PC-9 (cell line): ENCODE measurements at regions not wholly inside any gene's neighbourhood (a gene's known extent, or its start where the extent isn't known, plus 50 kb on each side); places are given as distances from the start of the nearest gene placed in this dataset.

ENCODE experiments used
- BruUV-seq: library from RNA; stranded (reverse); fragments of 400-500 nt; replicated peaks from 2 replicates; lab custom pipeline; 2021; lab: Mats Ljungman, UMichigan
- CTCF ChIA-PET: fragments of 300-600 bp; sonication (Branson Sonifier 250); formaldehyde crosslinking; loops from one replicate; lab custom pipeline; 2022; ENCODE audit warnings: antibody characterized with exemption; lab: Charles Lee
- POLR2A ChIA-PET: fragments of 300-600 bp; sonication (Branson Sonifier 250); formaldehyde crosslinking; loops from one replicate; lab custom pipeline; 2022; ENCODE audit warnings: antibody characterized with exemption; ENCODE audit not compliant: unreplicated experiment; lab: Charles Lee
- DNase-seq, 2 experiments: peaks; one replicate each; pipeline versions ENCODE4 v3.0.0 to v3.0.0-alpha.2; 2015 to 2022; ENCODE audit warnings: mixed read lengths in 1 of 2
- H2AFZ ChIP-seq: fragments of 200-600 bp; sonication (generic); 2 replicates; pipeline ENCODE4 v1.8.1; 2017; ENCODE audit warnings: antibody characterized with exemption
- H3F3A ChIP-seq: fragments of 200-600 bp; sonication (generic); 2 replicates; pipeline ENCODE4 v1.8.1; 2017; ENCODE audit warnings: antibody characterized with exemption, mild to moderate bottlenecking, low read depth; ENCODE audit not compliant: insufficient read depth
- H3K27ac ChIP-seq: fragments of 200-600 bp; sonication (generic); 2 replicates; pipeline ENCODE4 v1.6.1; 2016; ENCODE audit warnings: mixed run types
- H3K27me3 ChIP-seq: fragments of 200-600 bp; sonication (generic); 2 replicates; pipeline ENCODE4 v1.6.1; 2016; ENCODE audit warnings: low read depth, mixed run types; ENCODE audit not compliant: insufficient read depth
- H3K36me3 ChIP-seq: fragments of 200-600 bp; sonication (generic); 2 replicates; pipeline ENCODE4 v1.6.1; 2016; ENCODE audit warnings: low read depth, mixed run types
- H3K4me1 ChIP-seq: fragments of 200-600 bp; sonication (generic); replicated peaks from 2 replicates; pipeline ENCODE4 v1.6.1; 2016; ENCODE audit warnings: mixed run types; ENCODE audit not compliant: insufficient read depth
- H3K4me2 ChIP-seq: fragments of 200-600 bp; sonication (generic); 2 replicates; pipeline ENCODE4 v1.6.1; 2017; ENCODE audit warnings: mixed run types
- H3K4me3 ChIP-seq: fragments of 200-600 bp; sonication (generic); 2 replicates; pipeline ENCODE4 v1.6.1; 2016; ENCODE audit warnings: mixed run types
- H3K79me2 ChIP-seq: fragments of 200-600 bp; sonication (generic); 2 replicates; pipeline ENCODE4 v1.6.1; 2017; ENCODE audit warnings: low read depth, mixed run types
- H3K9me2 ChIP-seq: fragments of 200-600 bp; sonication (generic); 2 replicates; pipeline ENCODE4 v1.8.1; 2017; ENCODE audit warnings: mild to moderate bottlenecking; ENCODE audit not compliant: insufficient read depth
- H3K9me3 ChIP-seq: fragments of 200-600 bp; sonication (generic); 2 replicates; pipeline ENCODE4 v1.8.1; 2016; ENCODE audit warnings: low read depth; ENCODE audit not compliant: insufficient read depth
- H4K20me1 ChIP-seq: fragments of 200-600 bp; sonication (generic); 2 replicates; pipeline ENCODE4 v1.8.1; 2017; ENCODE audit not compliant: insufficient read depth
- CTCF ChIP-seq: fragments of 200-600 bp; sonication (generic); conservative IDR thresholded peaks from 2 replicates; pipeline ENCODE4 v1.6.1; 2017; ENCODE audit warnings: mixed run types, antibody characterized with exemption, mild to moderate bottlenecking, moderate library complexity
- EZH2 ChIP-seq: fragments of 200-600 bp; sonication (generic); IDR thresholded peaks from 2 replicates; pipeline ENCODE4 v1.8.0; 2017; ENCODE audit warnings: antibody characterized with exemption, low read depth
- intact Hi-C: fragments of 100-400 bp; cut with micrococcal nuclease; formaldehyde crosslinking; loops from one replicate; pipeline ENCODE4 v1.10.0; 2022; ENCODE audit not compliant: unreplicated experiment

GRCh38 chr2:196344397-196344796, 173.0 kb upstream of the STK17B start:
- Histone ChIP-seq H2AFZ (no peak overlapping the region), H3K27me3 (no peaks in the 10 kb centered on the region), H3K27ac (no peak overlapping the region), H3K4me3 (no peak overlapping the region), H4K20me1 (no peaks in the 10 kb centered on the region), H3K4me1 (no peaks in the 10 kb centered on the region), H3K79me2 (no peaks in the 10 kb centered on the region), H3K9me3 (no peaks in the 10 kb centered on the region), H3F3A (no peaks in the 10 kb centered on the region), H3K36me3 (no peaks in the 10 kb centered on the region), H3K4me2 (no peak overlapping the region), H3K9me2 (no peaks in the 10 kb centered on the region)
- no peak for DNase-seq
- CTCF ChIA-PET, result no interaction called here
- intact Hi-C loops, result no loop called here
- TF ChIP-seq EZH2 (no peak), CTCF (no peak)
- BruUV-seq, result no TSS peak
- POLR2A ChIA-PET, result no interaction called here

GRCh38 chr2:196353717-196354116, 182.3 kb upstream of the STK17B start:
- Histone ChIP-seq H3K9me3 (no peaks in the 10 kb centered on the region; the same call in 1 of the 2 replicates), H4K20me1 (no peaks in the 10 kb centered on the region), H3K79me2 (no peaks in the 10 kb centered on the region), H3K9me2 (no peaks in the 10 kb centered on the region), H3K4me3 (no peak overlapping the region), H3K4me1 (no peaks in the 10 kb centered on the region), H3K36me3 (no peaks in the 10 kb centered on the region), H3K4me2 (no peak overlapping the region), H2AFZ (no peak overlapping the region), H3K27ac (no peak overlapping the region), H3K27me3 (no peaks in the 10 kb centered on the region), H3F3A (no peaks in the 10 kb centered on the region)
- intact Hi-C loops, result no loop called here
- ChIA-PET CTCF (no interaction called here), POLR2A (no interaction called here)
- DNase-seq, result no peak
- no TSS peak for BruUV-seq
- TF ChIP-seq EZH2 (no peak), CTCF (no peak)

- Histone ChIP-seq H3K27me3 (no peaks in the 10 kb centered on the region), H3K4me2 (no peak overlapping the region), H3K36me3 (no peaks in the 10 kb centered on the region), H3K4me1 (no peaks in the 10 kb centered on the region), H2AFZ (no peak overlapping the region), H3K4me3 (no peak overlapping the region), H4K20me1 (no peaks in the 10 kb centered on the region), H3K27ac (no peak overlapping the region), H3K9me3 (no peaks in the 10 kb centered on the region; the same call in 1 of the 2 replicates), H3F3A (no peaks in the 10 kb centered on the region), H3K79me2 (no peaks in the 10 kb centered on the region), H3K9me2 (no peaks in the 10 kb centered on the region)
- BruUV-seq, result no TSS peak
- no peak for TF ChIP-seq EZH2
- no peak for TF ChIP-seq CTCF
- intact Hi-C loops, result no loop called here
- ChIA-PET CTCF (no interaction called here), POLR2A (no interaction called here)
- no peak for DNase-seq
Measured at GRCh38 chr2:196354186-196354585, 182.8 kb upstream of the STK17B start.
